ENCODE measurements at regions not wholly inside any gene's neighbourhood (a gene's known extent, or its start where the extent isn't known, plus 50 kb on each side); places are given as distances from the start of the nearest gene placed in this dataset.
"Not testable (repeated sequence)": the region's sequence is repeated elsewhere in the genome, so short reads cannot be mapped to it uniquely, and the experiment has no call there.

DNA sequence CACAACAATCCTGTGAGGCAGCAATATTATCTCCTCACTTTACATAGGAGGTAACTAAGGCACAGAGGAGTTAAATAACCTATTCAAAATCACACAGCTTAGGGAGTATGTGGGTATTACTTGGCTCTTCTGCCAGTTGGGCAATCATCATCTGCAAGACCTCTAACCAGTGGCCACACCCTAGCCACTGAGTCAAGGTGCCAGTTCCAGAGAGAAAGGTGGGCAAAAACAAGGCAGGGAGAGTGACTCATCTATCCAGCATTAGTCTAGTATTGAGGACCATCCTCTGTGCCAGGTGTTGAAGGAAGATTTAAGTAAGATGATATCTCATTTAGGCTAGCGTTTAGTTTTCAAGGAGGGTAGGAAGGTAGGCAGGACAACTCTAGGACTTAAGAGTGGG, 113.9 kb upstream of the EOLA2 start:
- DNase-seq (ENCODE audit: low spot score), result no peak

DNA sequence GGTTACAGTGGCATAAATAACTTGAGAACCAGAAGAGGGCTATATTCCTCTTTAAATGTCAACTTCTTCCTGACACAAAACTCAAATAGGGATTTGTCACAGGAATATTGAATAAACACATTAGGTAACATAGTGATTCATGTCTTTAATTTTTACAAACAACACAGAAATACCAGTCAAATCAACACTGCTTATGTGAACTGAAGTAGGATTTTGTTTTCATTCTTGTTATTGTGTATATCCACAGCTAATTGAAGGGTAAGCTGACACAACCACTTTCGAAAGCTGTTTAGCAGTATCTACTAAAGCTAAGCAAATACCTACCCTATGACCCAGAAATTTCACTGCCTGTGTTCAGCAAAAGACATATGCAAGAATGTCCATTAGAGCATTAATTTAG, 120.4 kb upstream of the EOLA2 start:
- DNase-seq (ENCODE audit: low spot score), result no peak

DNA sequence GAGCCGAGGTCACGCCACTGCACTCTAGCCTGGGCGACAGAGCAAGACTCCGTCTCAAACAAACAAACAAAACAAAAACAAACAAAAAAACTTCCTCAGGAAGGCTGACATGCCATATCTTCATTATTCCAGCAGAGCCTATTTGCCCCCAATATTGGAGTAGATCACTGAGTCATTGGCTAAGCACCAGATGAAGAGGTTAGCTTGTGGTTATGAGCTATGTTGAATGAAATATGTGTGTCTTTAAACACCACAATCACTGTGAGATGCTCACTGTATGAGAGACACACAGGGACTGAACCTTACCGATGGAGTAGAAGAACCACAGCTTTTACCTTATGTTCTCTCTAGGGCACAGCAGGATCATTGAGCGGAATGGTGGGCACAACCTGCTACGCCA, 122.1 kb upstream of the EOLA2 start:
- DNase-seq (ENCODE audit: low spot score), result no peak

DNA sequence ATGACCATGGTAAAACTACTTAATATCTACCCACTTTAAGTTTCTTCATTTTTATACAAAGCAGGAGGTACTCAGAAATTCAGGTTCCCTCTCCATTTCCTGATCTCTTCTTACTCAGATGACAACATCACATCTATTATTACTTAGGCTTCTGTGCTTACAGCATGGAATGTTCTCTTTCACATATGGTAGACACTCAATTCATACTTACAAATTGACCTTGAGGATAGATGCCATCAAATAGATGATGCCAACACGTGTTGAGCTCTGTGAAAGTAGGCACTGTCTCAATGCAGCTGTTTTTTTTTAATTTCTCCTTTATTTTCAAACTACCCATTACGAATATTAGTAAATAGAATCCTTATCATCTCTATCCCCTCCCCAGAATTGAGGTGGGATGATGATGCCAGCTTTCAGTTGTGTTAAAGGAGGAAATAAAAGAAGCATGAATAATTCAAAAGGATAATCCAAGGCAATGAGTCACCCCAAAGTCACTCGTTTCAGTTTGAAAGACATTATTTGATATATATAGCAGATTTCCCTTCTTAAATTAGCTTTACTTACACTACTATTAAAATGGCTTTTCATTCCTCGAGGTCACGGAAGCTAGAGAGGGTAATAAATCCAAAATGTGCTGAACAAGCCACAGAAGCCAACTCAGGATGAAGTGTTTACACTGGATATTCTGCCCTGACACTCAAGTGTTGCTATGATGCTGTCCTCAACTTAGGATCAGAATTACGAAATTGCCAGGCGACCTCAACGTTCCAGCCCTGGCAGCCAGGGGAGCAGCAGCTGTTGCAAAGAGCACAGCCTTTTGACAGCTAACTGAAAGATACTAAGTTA, 124.2 kb upstream of the EOLA2 start:
- DNase-seq (ENCODE audit: low spot score), result no peak

DNA sequence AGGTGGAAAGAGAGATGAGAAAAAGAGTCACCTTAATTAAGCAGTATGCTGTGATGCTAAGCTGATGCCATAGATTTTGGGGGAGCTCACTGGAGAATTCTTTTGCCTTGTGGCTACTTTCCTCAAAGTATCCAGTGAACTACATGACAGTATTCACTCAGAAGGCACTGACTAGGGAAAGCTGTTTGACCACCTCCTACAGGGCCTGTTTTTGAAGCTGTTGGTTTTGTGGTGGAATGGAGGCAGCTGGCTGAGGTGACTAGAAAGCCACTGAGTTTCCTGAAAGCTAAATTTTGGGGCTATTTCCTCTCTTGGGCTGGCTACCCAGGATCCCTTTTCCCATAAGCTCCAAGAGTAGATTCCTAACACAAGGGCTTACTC, 124.8 kb upstream of the EOLA2 start:
- no peak for DNase-seq (ENCODE audit: low spot score)

DNA sequence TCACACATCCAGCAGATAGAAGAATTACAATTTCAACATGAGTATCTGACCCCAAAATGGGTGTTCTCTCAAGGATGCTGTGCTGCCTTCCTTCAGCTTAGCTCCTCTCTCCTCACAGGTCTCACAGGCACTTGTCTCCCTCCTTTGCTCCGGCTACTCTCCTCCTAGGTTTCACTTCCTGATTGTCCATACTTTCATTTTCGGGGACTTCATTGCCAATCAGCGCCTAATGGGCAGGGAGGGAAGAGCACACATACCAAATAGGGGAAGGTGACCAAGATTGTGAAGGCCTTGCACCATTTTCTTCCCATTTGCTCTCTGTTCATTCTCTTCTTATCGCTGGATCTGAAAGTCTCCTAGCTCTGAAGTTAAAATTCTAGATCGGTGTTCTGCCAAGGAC, 125.4 kb upstream of the EOLA2 start:
- DNase-seq (ENCODE audit: low spot score), result no peak

DNA sequence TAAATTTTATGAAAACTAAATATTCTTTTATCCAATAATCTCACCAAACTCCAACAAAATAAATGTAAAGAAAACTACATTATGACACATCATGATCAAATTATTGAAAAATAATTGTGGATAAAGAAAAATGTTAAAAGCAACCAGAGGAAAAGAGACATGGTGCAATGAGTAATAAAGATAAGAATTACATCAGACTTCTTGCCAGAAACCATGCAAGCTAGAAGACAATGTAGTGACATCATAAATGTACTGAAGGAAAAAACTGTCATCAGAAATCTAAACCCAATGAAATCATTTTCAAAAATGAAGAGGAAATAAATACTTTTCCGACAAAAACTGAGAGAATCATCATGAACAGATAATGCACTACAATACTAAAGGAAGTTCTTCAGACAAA, 135.9 kb upstream of the EOLA2 start:
- no peak for DNase-seq (ENCODE audit: low spot score)

DNA sequence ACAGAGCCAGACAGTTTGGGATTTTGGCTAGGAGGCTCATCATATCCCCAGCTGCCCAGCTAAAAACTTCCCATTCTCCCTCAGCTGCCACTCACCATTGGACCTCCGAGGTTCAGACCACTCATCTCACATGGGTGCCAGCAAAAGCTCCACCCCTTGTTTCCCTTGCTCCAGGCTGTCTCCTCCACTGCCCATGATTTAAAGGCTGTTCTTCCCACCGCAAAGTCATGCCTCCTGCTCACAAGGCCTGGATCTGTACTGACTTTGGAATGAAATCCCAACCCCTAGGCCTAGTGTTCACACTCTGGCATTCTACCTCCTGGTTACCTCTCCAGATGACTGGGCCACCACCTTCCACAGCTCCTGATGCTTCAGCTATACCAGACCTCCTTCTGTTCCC, 142.2 kb upstream of the EOLA2 start:
- DNase-seq (ENCODE audit: low spot score), result no peak

DNA sequence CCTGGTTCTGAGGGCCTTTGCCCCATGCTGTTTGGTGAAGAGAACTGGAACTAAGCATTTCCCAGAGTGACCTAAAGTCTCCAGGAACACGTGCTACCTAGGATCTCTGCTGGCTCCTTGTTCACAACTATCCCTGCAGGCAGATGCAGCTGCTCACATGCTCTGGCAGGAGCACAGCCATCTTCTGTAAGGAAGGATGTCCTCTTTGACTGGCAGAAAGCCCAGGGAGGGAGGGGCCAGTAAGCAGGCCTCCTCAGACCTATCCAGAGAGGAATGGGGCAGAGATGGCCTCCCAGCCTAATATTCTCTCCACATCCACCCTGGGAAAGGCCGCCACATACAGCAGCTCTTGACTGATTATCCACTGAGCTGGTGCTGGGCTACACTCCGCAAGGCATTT, 142.8 kb upstream of the EOLA2 start:
- DNase-seq (ENCODE audit: low spot score), result no peak

DNA sequence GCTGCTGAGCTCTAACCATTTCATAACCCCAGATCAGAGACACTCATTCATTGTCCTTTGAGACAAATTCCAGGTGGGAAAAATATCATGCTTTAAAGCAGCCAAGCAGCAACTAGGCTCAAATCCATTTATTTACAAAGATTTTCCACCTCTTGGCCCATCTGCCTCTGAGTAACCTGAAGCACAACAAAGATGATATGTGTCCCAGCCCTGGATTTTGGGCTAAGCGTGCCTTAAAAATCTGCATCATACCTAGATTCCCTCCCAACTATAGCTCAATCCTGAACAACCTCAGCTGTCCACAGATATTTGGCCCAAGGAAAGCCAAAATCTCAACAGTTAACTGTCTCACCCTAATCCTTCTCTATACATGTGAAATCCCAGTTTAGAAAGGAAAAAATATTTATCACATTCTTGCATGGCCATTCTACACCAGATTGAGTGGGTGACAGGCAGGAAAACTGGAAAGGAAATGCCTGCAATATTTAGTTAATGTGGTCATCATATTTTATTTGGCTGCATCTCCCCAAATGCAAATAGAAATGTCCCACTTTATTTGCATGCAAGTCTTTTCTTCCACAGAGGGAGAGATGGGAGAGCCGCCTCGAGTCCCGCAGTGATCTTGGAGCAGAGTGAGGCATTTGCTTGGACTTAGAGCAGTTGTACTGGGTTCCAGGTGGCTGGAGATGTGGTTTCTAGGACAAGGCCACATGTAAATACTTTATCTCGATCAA, 146.4 kb upstream of the EOLA2 start:
- no peak for DNase-seq (ENCODE audit: low spot score)

DNA sequence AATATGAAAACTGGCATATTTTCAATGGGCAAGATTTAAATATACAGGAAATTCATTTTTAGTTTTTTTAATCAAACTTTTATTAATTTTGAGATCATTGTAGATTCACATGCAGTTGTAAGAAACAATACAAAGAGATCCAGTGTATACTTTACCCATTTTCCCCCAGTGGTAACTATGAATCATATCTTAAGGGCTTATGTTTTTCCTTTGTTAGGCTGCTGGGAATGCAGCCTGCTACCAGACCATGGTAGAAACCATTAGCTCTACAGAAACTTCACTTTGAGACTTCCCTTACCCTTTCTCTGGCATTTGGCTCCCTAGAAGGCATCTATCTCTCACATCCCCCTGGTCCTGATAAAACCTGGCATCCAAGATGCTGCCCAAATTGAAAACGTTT, 147.6 kb upstream of the EOLA2 start:
- no peak for DNase-seq (ENCODE audit: low spot score)

DNA sequence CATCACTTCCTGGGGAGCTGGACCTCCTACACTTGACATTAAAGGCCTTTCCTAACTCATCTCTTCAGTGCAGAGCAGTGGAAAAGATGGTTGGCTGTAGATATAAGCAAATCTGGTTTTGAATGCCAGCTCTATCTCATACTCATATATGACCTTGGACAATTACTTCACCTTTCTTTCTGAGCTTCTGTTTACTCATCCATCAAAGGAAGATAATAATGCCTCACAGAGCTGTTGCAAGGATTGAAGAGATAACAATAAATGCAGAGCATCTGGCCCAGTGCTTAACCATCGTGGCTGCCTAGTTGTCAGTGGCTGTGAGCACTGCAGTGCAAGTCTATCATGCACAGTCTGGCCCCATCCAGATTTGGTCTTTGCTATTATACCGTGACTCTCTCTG, 148.1 kb upstream of the EOLA2 start:
- DNase-seq (ENCODE audit: low spot score), result no peak

DNA sequence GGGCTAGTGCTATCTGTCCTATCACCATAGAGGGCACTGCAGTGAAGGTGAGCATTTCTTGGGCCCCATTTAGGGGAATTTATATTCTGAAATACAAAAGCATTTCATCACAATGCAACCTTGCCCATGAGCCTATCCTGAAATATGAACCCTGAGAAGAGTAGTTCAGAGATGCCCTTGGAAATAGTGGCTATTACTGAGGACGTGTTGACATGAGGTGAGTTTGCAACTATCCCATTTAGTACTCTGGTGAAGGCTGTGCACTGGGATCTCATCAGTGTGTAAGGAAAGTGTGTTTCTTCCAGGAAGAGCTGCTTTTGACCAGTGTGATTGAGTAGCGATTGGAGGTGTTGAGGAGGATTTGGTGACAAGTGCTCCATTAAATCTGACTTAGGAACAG, 149.3 kb upstream of the EOLA2 start:
- no peak for DNase-seq (ENCODE audit: low spot score)

DNA sequence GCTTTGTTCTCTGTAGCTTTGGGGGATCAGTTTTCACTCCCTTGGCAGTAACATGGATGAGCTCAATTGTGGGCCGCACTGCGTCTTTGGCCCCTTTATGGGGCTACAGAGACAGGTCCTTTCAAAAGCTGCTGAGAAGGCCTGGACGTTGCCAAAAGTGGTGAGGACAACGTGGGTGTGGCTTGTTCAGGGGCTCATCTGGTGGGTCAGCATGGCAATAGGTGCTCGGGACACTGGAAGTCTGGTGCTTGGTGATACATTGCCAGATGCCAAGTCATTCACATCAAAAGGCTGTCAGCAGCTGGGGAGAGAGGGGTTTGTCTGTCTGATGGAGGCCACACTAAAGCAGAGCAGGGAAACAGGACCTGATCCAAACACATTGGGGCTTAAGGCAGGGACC, 149.8 kb upstream of the EOLA2 start:
- DNase-seq (ENCODE audit: low spot score), result no peak

DNA sequence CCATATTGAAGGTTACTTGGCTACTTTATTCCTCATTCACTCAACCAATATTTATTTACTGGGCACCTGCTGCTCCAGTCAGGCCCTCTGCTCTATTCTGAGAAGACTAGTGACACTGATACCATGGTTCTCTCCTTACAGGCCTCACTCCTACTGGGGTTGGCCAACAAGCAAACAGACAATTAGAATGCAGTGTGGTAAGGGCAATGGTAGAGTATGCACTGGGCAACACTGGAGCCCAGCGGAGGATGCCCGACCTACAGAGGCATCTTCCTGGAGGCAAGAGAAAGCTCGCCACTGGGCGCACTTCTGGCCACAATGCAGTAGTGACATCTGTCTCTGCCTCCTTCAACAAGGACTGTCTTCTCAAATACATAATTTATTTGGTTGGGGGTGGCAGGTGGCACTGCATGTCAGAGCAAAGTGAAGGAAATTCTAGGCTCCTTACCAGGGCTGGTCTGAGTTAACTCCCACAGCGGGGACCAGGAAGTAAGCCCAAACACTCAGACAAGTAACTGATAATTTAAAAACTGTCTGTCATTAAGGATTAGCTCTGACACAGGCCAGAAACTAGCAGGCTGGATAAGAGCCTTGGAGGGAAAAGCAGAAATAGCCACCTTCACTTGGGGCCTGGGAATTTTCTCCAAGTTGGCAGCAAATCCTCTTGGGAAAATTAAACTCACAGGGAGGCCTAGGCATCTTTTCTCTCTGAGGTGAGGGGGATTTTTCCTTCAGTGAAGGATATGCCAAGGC, 150.7 kb upstream of the EOLA2 start:
- DNase-seq (ENCODE audit: low spot score), result no peak

DNA sequence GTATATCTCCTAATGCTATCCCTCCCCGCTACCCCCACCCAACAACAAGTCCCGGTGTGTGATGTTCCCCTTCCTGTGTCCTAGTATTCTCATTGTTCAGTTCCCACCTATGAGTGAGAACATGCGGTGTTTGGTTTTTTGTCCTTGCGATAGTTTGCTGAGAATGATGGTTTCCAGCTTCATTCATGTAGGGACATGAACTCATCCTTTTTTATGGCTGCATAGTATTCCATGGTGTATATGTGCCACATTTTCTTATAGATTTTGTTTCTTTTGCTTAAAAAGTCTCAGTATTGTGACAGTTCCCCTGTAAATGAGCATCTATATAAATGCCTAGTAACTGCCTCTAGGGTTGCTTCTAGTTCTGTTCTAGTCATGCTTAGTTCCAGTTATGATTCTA, 153.0 kb upstream of the EOLA2 start:
- DNase-seq (ENCODE audit: low spot score), result not testable (repeated sequence)

DNA sequence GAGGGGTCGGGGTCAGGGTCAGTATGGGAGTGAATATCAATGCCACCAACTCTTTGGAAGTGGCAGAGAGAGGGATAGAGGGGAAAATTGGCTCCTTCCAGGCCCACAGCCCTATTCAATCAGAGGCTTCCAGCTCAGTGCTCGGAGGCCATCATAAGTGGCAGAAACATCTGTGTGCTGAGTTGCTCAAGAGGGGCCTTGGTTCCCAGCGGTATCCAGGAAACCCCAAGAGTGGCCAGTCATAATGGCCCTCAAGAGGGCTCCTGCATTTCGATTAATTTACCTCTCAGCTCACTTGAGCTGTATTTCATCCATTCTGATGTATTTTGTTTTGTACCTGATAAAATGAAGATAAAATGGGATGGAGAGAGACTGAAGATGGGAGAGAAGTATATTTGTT, 154.3 kb upstream of the EOLA2 start:
- no peak for DNase-seq (ENCODE audit: low spot score)

DNA sequence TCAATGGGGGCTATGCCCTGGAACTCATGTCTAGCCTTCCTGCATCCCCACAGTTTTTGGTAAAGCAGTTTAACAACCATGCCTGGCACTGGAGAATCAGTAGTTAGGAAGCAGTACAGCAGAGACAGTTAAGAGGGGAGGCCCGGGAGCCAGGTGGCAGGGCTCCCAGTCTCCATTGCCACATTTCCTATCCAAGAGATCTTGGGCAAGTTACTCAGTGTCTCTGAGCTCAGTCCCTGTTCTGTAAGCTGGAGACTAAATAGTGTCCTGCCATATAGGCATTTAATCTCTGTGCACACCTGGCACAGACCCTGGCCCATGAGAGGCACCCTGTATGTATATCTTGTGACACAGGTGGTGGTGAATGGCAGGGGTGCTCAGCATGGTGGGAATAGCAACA, 156.1 kb upstream of the EOLA2 start:
- DNase-seq (ENCODE audit: low spot score), result no peak

DNA sequence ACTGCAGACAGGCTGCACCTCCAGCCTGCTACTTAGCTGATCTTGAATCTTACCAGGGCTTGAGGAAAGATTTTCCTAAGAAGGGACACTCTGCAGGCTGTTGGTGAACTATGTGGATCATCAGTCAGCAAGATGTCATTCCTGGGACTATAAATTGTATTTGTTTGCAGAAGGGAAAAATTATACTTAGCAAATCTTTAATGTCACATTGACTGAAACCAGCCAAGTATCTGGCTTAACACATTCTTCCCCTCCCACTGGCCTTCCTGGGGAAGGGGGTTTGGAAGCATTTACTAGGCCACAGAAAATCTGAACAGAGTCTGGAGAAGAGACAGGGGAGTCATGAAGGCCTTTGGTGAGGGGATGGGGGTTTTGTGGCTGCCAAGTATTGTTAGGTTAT, 156.7 kb upstream of the EOLA2 start:
- DNase-seq (ENCODE audit: low spot score), result no peak

DNA sequence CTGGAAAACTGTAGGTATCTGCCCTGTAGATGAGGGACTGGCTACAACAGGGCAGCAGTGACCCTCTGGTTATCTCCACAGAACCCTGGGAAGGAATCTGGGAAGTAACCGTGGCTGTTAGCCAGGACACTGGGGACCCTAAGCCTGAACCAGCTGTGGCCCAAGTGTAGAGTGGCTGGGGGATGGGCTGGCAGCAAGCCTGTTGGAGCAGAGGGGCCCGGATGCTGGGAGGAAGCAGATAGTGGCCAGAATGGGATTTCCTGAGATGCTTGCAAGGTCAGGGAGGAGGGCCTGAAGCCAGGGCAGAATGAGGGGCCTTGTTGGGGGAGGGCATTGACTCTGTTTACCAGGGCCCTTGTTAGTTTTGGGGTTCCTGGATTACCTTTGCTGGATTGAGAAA, 161.0 kb upstream of the EOLA2 start:
- no peak for DNase-seq (ENCODE audit: low spot score)

DNA sequence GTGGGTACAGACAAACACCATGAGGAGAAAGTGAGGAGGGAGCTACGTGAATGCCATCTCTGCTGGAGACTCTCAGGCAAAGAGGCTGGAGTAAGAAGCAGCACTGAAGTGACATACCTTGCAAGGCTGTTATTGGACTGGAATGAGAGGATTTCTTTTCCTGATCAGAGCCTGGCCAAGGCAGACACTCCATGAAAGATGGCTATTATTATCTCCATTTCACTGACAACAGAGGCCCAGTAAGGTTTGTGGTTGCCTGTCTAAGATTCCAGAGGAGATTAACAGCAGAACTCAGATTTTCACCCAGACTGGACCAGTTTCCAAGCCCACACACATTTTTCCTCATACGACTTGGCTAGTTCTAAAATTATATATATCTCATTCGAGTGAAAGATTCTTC, 162.0 kb upstream of the EOLA2 start:
- no peak for DNase-seq (ENCODE audit: low spot score)

DNA sequence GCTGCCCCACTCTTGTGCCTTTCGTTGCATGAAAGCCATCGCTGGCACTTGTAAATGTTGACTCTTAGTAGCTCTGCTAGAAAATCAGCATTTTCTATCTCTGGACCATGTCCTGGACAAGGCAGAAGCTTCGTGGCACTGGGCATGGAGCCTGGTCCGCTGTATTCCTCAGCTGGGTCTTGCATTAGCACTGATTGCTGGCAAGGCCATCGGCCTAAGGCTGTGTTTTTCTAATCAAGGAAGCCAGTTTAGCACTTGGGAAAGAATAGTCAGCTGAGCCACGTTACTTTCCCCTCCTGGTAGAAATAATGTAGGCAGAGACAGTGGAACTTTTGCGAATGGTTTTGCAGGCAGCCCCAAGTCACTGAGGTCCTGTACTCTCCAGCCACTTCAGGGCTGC, 180.2 kb upstream of the EOLA2 start:
- no peak for DNase-seq (ENCODE audit: low spot score)

DNA sequence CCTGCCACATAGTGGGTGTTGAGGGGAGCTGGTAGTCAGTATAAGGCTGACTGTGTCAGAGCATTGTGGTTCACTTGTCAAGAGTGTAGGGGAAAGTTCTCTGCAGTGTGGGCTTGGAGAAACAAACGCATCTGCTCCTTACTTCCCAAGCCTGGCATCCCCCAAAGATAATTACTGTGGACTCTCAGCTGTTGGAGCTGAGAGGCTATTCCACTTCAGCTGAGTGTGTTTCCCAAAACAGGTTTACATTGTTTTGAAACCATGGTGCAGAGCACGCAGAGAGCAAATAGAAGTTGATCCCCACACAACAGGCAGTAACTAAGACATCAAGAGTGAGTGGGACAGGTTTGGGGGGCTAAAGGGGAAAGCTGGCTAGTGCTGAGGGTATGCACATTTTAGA, 181.0 kb upstream of the EOLA2 start:
- DNase-seq (ENCODE audit: low spot score), result no peak
